Breast epithelium (tissue), 4 donors: ENCODE measurements at regions not wholly inside any gene's neighbourhood (a gene's known extent, or its start where the extent isn't known, plus 50 kb on each side); places are given as distances from the start of the nearest gene placed in this dataset.
A peak's percentile ranks its signal among the peaks of the same experiment; 100 is the strongest.

Experiments used
- DNase-seq, 2 donors: peaks; one replicate each; pipeline ENCODE4 v3.0.0-alpha.2; 2019; ENCODE audit warnings: low spot score in 2 of 2
- H3K27ac ChIP-seq, 2 donors: fragments of 200-600 bp; sonication (generic) in 1 of 2; one replicate each; pipeline ENCODE4 v1.5.1; 2016 to 2019; ENCODE audit warnings: mild to moderate bottlenecking in 1 of 2
- H3K27me3 ChIP-seq, 2 donors: fragments of 200-600 bp; sonication (generic) in 1 of 2; one replicate each; pipeline versions ENCODE4 v1.5.1 to v1.6.0; 2017 to 2019; ENCODE audit warnings: control low read depth in 1 of 2, mild to moderate bottlenecking in 1 of 2
- H3K36me3 ChIP-seq: fragments of 200-600 bp; one replicate; pipeline ENCODE4 v1.5.1; 2019
- H3K4me1 ChIP-seq, 2 donors: fragments of 200-600 bp; sonication (generic); one replicate each; pipeline ENCODE4 v1.5.1; 2016 to 2019; ENCODE audit warnings: control low read depth in 1 of 2
- H3K4me3 ChIP-seq, 3 donors: fragments of 200-600 bp; sonication (generic); 1 replicate in 2 of 3; 2 replicates in 1 of 3; pipeline ENCODE4 v1.5.1; 2016 to 2019; ENCODE audit warnings: mild to moderate bottlenecking in 3 of 3, moderate library complexity in 2 of 3
- H3K9me3 ChIP-seq, 2 donors: fragments of 200-600 bp; sonication (generic) in 1 of 2; one replicate each; pipeline ENCODE4 v1.5.1; 2016 to 2019; ENCODE audit warnings: control low read depth in 1 of 2
- POLR2A ChIP-seq: fragments of 450-650 bp; IDR thresholded peaks from one replicate; pipeline ENCODE4 v1.6.1; 2016; ENCODE audit warnings: antibody characterized with exemption, mild to moderate bottlenecking, moderate library complexity
- POLR2AphosphoS5 ChIP-seq, 3 donors: sonication (generic); formaldehyde crosslinking; IDR thresholded peaks; one replicate each; pipeline ENCODE4 v1.6.1; 2017; ENCODE audit warnings: antibody characterized with exemption in 3 of 3
- intact Hi-C: fragments of 100-400 bp; cut with DNase I; formaldehyde crosslinking; loops from one replicate; pipeline ENCODE4 v1.15.1; 2023; ENCODE audit warnings: low total_unique reads
- TF ChIP-seq, protein P1 (sequence below), 3 donors: fragments of 450-650 bp; IDR thresholded peaks; one replicate each; pipeline ENCODE4 v1.5.1; 2016 to 2017; ENCODE audit warnings: antibody characterized with exemption in 3 of 3, mild to moderate bottlenecking in 3 of 3, moderate library complexity in 3 of 3

DNA sequence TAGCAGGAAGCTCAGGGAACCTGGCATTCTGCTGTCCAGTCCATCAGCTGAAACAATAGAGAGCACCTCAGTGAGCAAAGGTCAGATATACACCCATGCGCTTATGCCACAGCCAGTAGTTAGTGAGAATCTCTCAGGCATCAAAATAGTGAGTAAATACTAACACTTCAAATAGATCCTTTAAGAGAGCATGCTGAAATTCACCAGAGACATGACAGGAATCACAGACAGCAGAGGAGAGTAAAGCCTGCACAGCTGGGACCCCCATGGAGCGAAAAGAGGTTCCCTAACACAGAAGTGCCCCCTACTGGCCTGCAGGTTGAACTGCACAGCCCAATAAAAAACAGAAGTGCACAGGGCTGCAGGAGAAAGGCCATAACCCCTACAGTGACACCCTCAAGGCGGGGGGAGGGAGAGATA, 57.6 kb upstream of the ANTXRL start:
- Histone ChIP-seq H3K27ac (no peak overlapping the region), H3K4me1 (no peaks in the 10 kb centered on the region), H3K36me3 (no peaks in the 10 kb centered on the region), H3K4me3 (no peak overlapping the region), H3K9me3 (no peaks in the 10 kb centered on the region), H3K27me3 (no peaks in the 10 kb centered on the region)
- TF ChIP-seq, protein P1, sequence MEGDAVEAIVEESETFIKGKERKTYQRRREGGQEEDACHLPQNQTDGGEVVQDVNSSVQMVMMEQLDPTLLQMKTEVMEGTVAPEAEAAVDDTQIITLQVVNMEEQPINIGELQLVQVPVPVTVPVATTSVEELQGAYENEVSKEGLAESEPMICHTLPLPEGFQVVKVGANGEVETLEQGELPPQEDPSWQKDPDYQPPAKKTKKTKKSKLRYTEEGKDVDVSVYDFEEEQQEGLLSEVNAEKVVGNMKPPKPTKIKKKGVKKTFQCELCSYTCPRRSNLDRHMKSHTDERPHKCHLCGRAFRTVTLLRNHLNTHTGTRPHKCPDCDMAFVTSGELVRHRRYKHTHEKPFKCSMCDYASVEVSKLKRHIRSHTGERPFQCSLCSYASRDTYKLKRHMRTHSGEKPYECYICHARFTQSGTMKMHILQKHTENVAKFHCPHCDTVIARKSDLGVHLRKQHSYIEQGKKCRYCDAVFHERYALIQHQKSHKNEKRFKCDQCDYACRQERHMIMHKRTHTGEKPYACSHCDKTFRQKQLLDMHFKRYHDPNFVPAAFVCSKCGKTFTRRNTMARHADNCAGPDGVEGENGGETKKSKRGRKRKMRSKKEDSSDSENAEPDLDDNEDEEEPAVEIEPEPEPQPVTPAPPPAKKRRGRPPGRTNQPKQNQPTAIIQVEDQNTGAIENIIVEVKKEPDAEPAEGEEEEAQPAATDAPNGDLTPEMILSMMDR (IDR thresholded peaks at IDR 0.05) = no peak
- no peak for TF ChIP-seq POLR2AphosphoS5 (IDR thresholded peaks at IDR 0.05)
- no peak for TF ChIP-seq POLR2A
- DNase-seq = no peak
- intact Hi-C loops = no loop called here

GRCh38 chr10:46230615-46231014, 56.2 kb upstream of the ANTXRL start:
- Histone ChIP-seq H3K27me3 (no peaks in the 10 kb centered on the region), H3K36me3 (no peaks in the 10 kb centered on the region), H3K27ac (no peak overlapping the region), H3K4me1 (no peaks in the 10 kb centered on the region), H3K4me3 (no peak overlapping the region), H3K9me3 (no peaks in the 10 kb centered on the region)
- intact Hi-C loops = no loop called here
- DNase-seq = no peak
- TF ChIP-seq POLR2AphosphoS5 (IDR thresholded peaks at IDR 0.05) (no peak), POLR2A (no peak)
- TF ChIP-seq, protein P1 (IDR thresholded peaks at IDR 0.05) = no peak

DNA sequence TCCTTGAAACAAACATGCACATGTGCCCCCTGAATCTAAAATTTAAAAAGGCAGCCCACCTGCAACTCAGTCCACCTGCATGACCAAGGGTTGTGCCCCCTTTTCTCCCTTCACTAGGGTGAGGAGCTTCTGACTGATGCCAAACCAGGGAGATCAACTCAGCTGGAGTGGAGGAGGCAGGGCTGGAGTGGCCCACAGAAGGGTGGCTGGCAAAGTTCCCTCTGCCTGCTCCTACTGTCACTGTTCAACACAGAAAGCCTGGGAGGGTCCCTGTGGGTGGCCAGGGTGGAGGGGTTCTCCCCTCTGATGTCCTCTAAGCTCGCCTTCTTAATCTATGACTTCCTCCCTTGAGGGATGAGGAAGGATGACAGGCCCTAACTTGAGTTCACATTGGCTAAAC, 55.7 kb upstream of the ANTXRL start:
- Histone ChIP-seq H3K36me3 (no peaks in the 10 kb centered on the region), H3K9me3 (no peaks in the 10 kb centered on the region), H3K4me3 (no peak overlapping the region), H3K4me1 (no peaks in the 10 kb centered on the region), H3K27ac (no peak overlapping the region), H3K27me3 (no peaks in the 10 kb centered on the region)
- intact Hi-C loops = no loop called here
- TF ChIP-seq POLR2A = no peak
- TF ChIP-seq, protein P1 (IDR thresholded peaks at IDR 0.05) = no peak
- peak; percentile 7 to 38 for DNase-seq

DNA sequence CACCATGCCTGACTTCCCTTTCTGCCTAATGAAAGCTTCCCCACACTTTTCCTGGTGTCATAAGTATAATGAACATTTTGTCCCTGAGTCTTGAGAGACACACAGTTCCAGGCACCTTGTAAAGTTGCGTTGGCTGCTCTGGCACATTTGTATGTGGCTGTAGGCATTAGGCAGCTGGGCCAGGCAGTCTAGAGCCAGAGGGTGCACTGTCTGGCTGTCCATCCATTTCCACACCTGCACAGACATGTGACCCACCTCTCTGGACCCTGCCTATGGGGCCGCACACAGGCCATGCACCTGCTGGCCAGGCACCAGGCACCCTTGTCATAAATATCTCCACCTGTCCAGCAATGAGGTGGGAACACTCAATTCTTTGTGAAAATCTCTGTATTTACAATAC, 54.7 kb upstream of the ANTXRL start:
- Histone ChIP-seq H3K27ac (no peak overlapping the region), H3K9me3 (no peaks in the 10 kb centered on the region), H3K4me1 (no peaks in the 10 kb centered on the region), H3K4me3 (no peak overlapping the region), H3K36me3 (no peaks in the 10 kb centered on the region), H3K27me3 (no peaks in the 10 kb centered on the region)
- TF ChIP-seq POLR2A (no peak), POLR2AphosphoS5 (IDR thresholded peaks at IDR 0.05) (no peak)
- TF ChIP-seq, protein P1 (IDR thresholded peaks at IDR 0.05) = no peak
- intact Hi-C loops = no loop called here
- no peak for DNase-seq

GRCh38 chr10:46232666-46233065, 54.1 kb upstream of the ANTXRL start:
- Histone ChIP-seq H3K9me3 (no peaks in the 10 kb centered on the region), H3K4me3 (no peak overlapping the region), H3K27me3 (no peaks in the 10 kb centered on the region), H3K4me1 (no peaks in the 10 kb centered on the region), H3K27ac (no peak overlapping the region), H3K36me3 (no peaks in the 10 kb centered on the region)
- DNase-seq = peak; percentile 7 to 10
- intact Hi-C loops = no loop called here
- no peak for TF ChIP-seq POLR2AphosphoS5 (IDR thresholded peaks at IDR 0.05)
- TF ChIP-seq, protein P1 (IDR thresholded peaks at IDR 0.05) = no peak
- no peak for TF ChIP-seq POLR2A
